Gastroesophageal sphincter (tissue), 4 donors: ENCODE measurements at regions not wholly inside any gene's neighbourhood (a gene's known extent, or its start where the extent isn't known, plus 50 kb on each side); places are given as distances from the start of the nearest gene placed in this dataset.

Experiments used
- ATAC-seq: fragments of 150-250 bp; one replicate; pipeline ENCODE4 v1.9.1; 2016; ENCODE audit warnings: mild to moderate bottlenecking, moderate library complexity
- H3K27ac ChIP-seq, 4 donors: fragments of 200-600 bp; sonication (generic) in 3 of 4; 1 replicate in 3 of 4; 2 replicates in 1 of 4; pipeline ENCODE4 v1.5.1; 2016 to 2019
- H3K27me3 ChIP-seq: fragments of 200-600 bp; sonication (generic); one replicate; pipeline ENCODE4 v1.5.1; 2019
- H3K36me3 ChIP-seq, 2 donors: fragments of 200-600 bp; sonication (generic); one replicate each; pipeline ENCODE4 v1.5.1; 2019; ENCODE audit warnings: control low read depth in 1 of 2
- H3K4me1 ChIP-seq, 3 donors: fragments of 200-600 bp; sonication (generic); 1 replicate in 2 of 3; 2 replicates in 1 of 3; pipeline ENCODE4 v1.5.1; 2016 to 2019; ENCODE audit warnings: control low read depth in 2 of 3
- H3K4me3 ChIP-seq, 2 donors: fragments of 200-600 bp; sonication (generic); one replicate each; pipeline ENCODE4 v1.5.1; 2019; ENCODE audit warnings: mild to moderate bottlenecking in 1 of 2, moderate library complexity in 1 of 2
- H3K9me3 ChIP-seq, 3 donors: fragments of 200-600 bp; sonication (generic); one replicate each; pipeline ENCODE4 v1.5.1; 2017 to 2019; ENCODE audit warnings: control low read depth in 2 of 3
- EP300 ChIP-seq: sonication (generic); formaldehyde crosslinking; IDR thresholded peaks from one replicate; pipeline ENCODE4 v1.6.1; 2017; ENCODE audit warnings: antibody characterized with exemption, mild to moderate bottlenecking
- POLR2A ChIP-seq, 2 donors: fragments of 450-650 bp; IDR thresholded peaks; one replicate each; pipeline ENCODE4 v1.6.1; 2017; ENCODE audit warnings: antibody characterized with exemption in 2 of 2, mild to moderate bottlenecking in 2 of 2, moderate library complexity in 1 of 2
- POLR2AphosphoS5 ChIP-seq: sonication (generic); formaldehyde crosslinking; IDR thresholded peaks from one replicate; pipeline ENCODE4 v1.6.1; 2017; ENCODE audit warnings: antibody characterized with exemption
- WGBS, 2 donors: methylation state at CpG; one replicate each; pipeline ENCODE4 v1.1.5; 2018; ENCODE audit warnings: low coverage in 1 of 2; 5-methylcytosine and 5-hydroxymethylcytosine counted together
- TF ChIP-seq, protein P1 (sequence below), 4 experiments: fragments of 200-600 bp in 2 of 4; fragments of 450-650 bp in 2 of 4; sonication (generic) in 1 of 4; IDR thresholded peaks; one replicate each; pipeline ENCODE4 v1.5.1; 2017 to 2019; ENCODE audit warnings: antibody characterized with exemption in 4 of 4, mild to moderate bottlenecking in 2 of 4, moderate library complexity in 2 of 4

DNA sequence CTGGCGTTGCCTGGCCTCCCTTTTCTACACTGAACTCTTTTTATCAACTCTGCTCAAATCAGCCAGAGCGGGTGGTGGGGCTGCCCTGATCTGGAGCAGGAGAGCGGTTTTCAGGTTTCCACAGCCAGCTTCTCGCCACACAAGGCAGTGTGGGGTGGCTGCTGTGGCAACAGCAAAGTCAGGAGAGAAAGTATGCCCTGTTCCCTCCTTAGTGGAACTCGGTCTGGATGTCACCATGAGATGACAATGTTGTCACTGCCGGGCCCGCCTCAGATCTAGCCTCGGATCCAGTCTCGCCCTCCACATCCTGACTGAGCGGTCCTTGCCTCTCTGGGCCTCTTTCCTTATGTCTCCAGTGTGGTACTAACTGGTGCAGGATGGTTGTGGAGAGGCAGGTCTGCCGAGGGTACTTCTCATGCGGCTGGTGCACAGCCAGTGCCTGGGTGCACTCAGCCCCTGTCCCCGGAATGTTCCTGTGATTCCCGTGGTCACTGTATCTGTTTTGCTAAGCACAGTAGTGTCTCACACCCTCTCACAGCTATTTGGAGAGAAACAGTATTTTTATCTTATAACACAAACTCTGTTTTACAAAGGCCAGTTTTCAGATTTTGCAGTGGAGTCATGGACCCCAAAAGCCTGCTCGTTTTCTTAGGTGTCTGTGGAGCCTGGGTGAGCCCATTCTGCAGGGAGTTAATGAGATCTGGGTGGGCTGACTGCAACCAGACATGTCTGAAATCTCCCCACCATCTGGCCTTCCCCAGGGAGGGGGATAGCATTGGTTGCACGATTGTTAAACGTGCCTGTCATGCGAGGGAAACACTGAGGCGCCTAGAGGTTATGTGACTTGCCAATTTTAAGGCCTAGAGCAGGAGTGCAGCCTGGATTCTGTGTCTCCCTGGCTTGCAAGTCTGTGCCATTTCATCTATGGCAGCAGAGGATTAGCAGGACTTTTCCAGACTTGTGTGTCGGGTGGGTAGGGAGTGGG is 261.1 kb upstream of the AGAP1 start:
- no peak for TF ChIP-seq POLR2AphosphoS5
- TF ChIP-seq, protein P1, sequence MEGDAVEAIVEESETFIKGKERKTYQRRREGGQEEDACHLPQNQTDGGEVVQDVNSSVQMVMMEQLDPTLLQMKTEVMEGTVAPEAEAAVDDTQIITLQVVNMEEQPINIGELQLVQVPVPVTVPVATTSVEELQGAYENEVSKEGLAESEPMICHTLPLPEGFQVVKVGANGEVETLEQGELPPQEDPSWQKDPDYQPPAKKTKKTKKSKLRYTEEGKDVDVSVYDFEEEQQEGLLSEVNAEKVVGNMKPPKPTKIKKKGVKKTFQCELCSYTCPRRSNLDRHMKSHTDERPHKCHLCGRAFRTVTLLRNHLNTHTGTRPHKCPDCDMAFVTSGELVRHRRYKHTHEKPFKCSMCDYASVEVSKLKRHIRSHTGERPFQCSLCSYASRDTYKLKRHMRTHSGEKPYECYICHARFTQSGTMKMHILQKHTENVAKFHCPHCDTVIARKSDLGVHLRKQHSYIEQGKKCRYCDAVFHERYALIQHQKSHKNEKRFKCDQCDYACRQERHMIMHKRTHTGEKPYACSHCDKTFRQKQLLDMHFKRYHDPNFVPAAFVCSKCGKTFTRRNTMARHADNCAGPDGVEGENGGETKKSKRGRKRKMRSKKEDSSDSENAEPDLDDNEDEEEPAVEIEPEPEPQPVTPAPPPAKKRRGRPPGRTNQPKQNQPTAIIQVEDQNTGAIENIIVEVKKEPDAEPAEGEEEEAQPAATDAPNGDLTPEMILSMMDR (IDR thresholded peaks at IDR 0.05), result no peak
- no peak for TF ChIP-seq EP300
- TF ChIP-seq POLR2A (IDR thresholded peaks at IDR 0.05), result no peak
- no peak for ATAC-seq
- no peaks in the 10 kb centered on the region for H3K9me3 ChIP-seq
- WGBS, 2 donors, result 79 to 84% methylated on average over 6 to 11 of the region's 20 CpGs
- no peak overlapping the region for H3K27ac ChIP-seq
- no peaks in the 10 kb centered on the region for H3K27me3 ChIP-seq
- H3K4me3 ChIP-seq, result no peak overlapping the region
- H3K36me3 ChIP-seq, result no peaks in the 10 kb centered on the region
- H3K4me1 ChIP-seq, result peaks cover 0 to 13% (median 0%) of the 10 kb centered on the region in 3 donors

DNA sequence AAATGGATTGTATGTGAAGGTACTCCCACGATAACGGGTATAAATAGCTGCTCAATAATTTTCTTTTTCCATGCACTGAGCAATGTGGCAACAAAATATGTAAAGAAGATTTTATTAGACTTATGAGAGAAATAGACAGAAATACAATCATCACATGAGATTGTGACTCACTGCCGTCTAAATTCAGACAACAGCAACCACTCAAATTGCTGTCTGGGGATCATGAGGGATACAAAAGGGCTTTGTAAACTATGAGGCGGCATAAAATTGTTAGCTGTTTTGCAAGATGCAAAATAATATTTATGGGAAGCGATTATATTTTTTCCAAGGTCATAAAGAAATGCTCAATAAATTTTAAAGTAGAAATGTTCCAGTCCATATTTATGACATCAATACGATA is 259.1 kb upstream of the AGAP1 start:
- ATAC-seq, result no peak
- H3K27ac ChIP-seq, result no peak overlapping the region
- H3K4me3 ChIP-seq, result no peak overlapping the region
- H3K4me1 ChIP-seq, result peaks cover 0 to 23% (median 0%) of the 10 kb centered on the region in 3 donors
- no peak for TF ChIP-seq POLR2A (IDR thresholded peaks at IDR 0.05)
- no peak for TF ChIP-seq POLR2AphosphoS5
- no peak for TF ChIP-seq EP300
- TF ChIP-seq, protein P1 (IDR thresholded peaks at IDR 0.05), result no peak
- WGBS, 2 donors, result 66 to 80% methylated on average over 6 of the region's 6 CpGs
- H3K9me3 ChIP-seq, result no peaks in the 10 kb centered on the region
- H3K36me3 ChIP-seq, result no peaks in the 10 kb centered on the region
- H3K27me3 ChIP-seq, result no peaks in the 10 kb centered on the region

DNA sequence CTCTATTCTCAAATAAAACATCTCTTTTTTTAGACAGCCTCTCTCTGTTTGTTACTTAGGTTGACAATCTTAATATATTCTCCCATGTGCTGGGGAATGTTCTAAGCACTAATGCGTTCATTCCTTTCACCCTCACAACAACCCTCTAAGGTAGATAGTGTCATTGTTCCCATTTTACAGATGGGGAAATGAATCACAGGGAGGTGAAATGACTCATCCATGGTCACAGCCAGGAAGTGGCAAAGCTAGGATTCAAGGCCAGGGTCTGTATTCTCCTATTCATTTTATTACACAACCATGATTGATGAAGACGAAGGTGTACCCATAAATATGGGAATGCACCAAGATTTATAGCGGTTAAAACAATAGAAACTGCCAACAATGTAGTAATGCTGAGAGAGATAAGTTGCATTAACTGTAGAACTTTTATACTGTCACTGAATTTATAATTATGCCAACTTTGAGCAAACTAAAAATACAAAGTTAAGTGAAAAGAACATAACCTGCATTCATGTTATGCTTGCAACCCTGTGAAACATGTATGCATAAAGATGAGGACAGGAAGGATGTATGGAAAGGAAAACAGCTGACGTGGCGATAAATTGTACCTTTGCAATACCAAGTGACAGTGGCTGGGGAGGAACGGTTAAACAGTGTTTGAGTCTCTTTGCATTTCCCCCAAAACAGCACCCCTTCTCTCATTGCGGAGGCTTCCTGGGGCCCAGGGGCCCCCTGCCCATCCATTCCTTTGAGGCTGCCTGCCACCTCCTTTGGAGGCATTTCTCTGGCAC is 257.7 kb upstream of the AGAP1 start:
- Histone ChIP-seq H3K27me3 (no peaks in the 10 kb centered on the region), H3K27ac (no peak overlapping the region), H3K9me3 (no peaks in the 10 kb centered on the region), H3K4me1 (peaks cover 0 to 14% (median 0%) of the 10 kb centered on the region in 3 donors), H3K4me3 (no peak overlapping the region), H3K36me3 (no peaks in the 10 kb centered on the region)
- TF ChIP-seq, protein P1 (IDR thresholded peaks at IDR 0.05), result no peak
- TF ChIP-seq EP300, result no peak
- TF ChIP-seq POLR2AphosphoS5, result no peak
- TF ChIP-seq POLR2A (IDR thresholded peaks at IDR 0.05), result no peak
- ATAC-seq, result no peak
- 67 to 92% methylated on average over 5 to 7 of the region's 7 CpGs for WGBS, 2 donors

GRCh38 chr2:235238537-235238936 is 255.3 kb upstream of the AGAP1 start:
- peaks cover 0 to 10% (median 0%) of the 10 kb centered on the region in 3 donors for H3K4me1 ChIP-seq
- WGBS, 2 donors, result 0 to 10% methylated on average over 2 to 3 of the region's 3 CpGs
- ATAC-seq, result no peak
- peaks cover 3% of the 10 kb centered on the region for H3K27me3 ChIP-seq
- no peaks in the 10 kb centered on the region for H3K36me3 ChIP-seq
- no peak overlapping the region for H3K4me3 ChIP-seq
- H3K27ac ChIP-seq, result no peak overlapping the region
- H3K9me3 ChIP-seq, result no peaks in the 10 kb centered on the region
- TF ChIP-seq, protein P1 (IDR thresholded peaks at IDR 0.05), result no peak
- TF ChIP-seq POLR2AphosphoS5, result peak; percentile 8
